RWPE2 (cell line): ENCODE measurements at regions not wholly inside any gene's neighbourhood (a gene's known extent, or its start where the extent isn't known, plus 50 kb on each side); places are given as distances from the start of the nearest gene placed in this dataset.
"Not testable (repeated sequence)": the region's sequence is repeated elsewhere in the genome, so short reads cannot be mapped to it uniquely, and the experiment has no call there.

ENCODE experiments used
- ATAC-seq: fragments of 200-7000 bp; cut with Tn5 transposase; 3 replicates; pipeline ENCODE4 v1.9.1; 2021; ENCODE audit warnings: low read depth
- DNase-seq: peaks from one replicate; pipeline ENCODE4 v3.0.0-alpha.2; 2020; ENCODE audit warnings: low spot score
- H3K27ac ChIP-seq: fragments of 450-650 bp; 2 replicates; pipeline ENCODE4 v1.5.1; 2017; ENCODE audit warnings: mild to moderate bottlenecking; ENCODE audit not compliant: poor library complexity, severe bottlenecking
- H3K27me3 ChIP-seq: fragments of 250-450 bp; sonication (Bioruptor Pico); 2 replicates; pipeline ENCODE4 v1.5.1; 2021; ENCODE audit warnings: mild to moderate bottlenecking, moderate library complexity; ENCODE audit not compliant: insufficient read depth, poor library complexity, severe bottlenecking
- H3K36me3 ChIP-seq: fragments of 250-450 bp; sonication (Bioruptor Pico); 2 replicates; pipeline ENCODE4 v1.5.1; 2020; ENCODE audit warnings: low read depth, mild to moderate bottlenecking, moderate library complexity
- H3K4me1 ChIP-seq: fragments of 250-450 bp; sonication (Bioruptor Pico); 2 replicates; pipeline ENCODE4 v1.5.1; 2021; ENCODE audit warnings: mild to moderate bottlenecking, moderate library complexity; ENCODE audit not compliant: insufficient read depth, poor library complexity, severe bottlenecking
- H3K4me3 ChIP-seq: fragments of 250-450 bp; sonication (Bioruptor Pico); 2 replicates; pipeline ENCODE4 v1.5.1; 2021; ENCODE audit warnings: mild to moderate bottlenecking, moderate library complexity; ENCODE audit not compliant: severe bottlenecking
- H3K9me3 ChIP-seq: fragments of 250-450 bp; sonication (Bioruptor Pico); 2 replicates; pipeline ENCODE4 v1.5.1; 2021; ENCODE audit warnings: mild to moderate bottlenecking, moderate library complexity; ENCODE audit not compliant: severe bottlenecking
- CTCF ChIP-seq: fragments of 450-650 bp; IDR thresholded peaks from one replicate; pipeline ENCODE4 v1.5.1; 2017; ENCODE audit warnings: mild to moderate bottlenecking, moderate library complexity; ENCODE audit not compliant: poor library complexity, severe bottlenecking

GRCh38 chr1:79151006-79151796 lies 144.7 kb upstream of the ADGRL4 start:
- Histone ChIP-seq H3K36me3 (no peaks in the 10 kb centered on the region), H3K4me3 (no peak overlapping the region), H3K4me1 (no peaks in the 10 kb centered on the region), H3K27ac (no peak overlapping the region), H3K27me3 (no peaks in the 10 kb centered on the region), H3K9me3 (no peaks in the 10 kb centered on the region)
- DNase-seq (no peak), ATAC-seq (no peak)
- TF ChIP-seq CTCF: no peak

DNA sequence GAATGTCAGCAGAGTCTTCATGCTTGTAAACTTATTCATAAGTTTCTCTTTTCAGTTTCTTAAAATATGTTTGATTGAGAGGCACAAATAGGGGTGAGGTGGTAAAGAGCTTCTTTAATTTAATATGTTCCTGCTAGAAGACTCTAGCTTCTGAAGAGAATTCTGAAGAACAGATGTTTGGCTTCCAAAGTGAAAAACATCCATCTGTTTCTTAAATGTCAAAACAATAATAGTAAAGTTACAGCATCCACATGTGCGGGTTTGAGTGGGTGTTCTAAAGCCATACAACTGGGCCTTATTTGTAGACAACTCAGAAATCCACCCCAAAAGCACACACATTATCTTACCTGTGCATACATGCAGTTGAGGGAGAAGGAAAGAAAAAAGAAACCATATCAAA lies 144.0 kb upstream of the ADGRL4 start:
- Histone ChIP-seq H3K27me3 (no peaks in the 10 kb centered on the region), H3K9me3 (no peaks in the 10 kb centered on the region), H3K4me1 (no peaks in the 10 kb centered on the region), H3K4me3 (no peak overlapping the region), H3K36me3 (no peaks in the 10 kb centered on the region), H3K27ac (no peak overlapping the region)
- TF ChIP-seq CTCF: no peak
- DNase-seq: no peak
- ATAC-seq: no peak

DNA sequence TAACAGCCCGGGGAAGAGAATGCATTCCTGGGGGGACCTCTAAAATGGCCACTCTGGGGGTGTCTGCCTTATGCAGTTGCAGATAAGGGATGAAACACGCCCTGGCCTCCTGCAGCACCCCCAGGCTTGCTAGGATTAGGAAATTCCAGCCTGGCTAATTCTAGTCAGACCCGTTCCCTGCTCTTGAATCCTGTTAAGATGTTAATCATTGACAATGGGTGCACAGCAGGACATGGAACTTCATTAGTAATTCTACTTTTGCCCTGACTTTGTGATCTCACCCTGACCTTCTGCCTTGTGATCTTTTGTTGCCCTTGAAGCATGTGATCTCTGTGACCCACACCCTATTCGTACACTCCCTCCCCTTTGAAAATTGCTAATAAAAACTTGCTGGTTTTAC lies 131.7 kb upstream of the ADGRL4 start:
- not testable (repeated sequence) for ATAC-seq, H3K4me1 ChIP-seq

DNA sequence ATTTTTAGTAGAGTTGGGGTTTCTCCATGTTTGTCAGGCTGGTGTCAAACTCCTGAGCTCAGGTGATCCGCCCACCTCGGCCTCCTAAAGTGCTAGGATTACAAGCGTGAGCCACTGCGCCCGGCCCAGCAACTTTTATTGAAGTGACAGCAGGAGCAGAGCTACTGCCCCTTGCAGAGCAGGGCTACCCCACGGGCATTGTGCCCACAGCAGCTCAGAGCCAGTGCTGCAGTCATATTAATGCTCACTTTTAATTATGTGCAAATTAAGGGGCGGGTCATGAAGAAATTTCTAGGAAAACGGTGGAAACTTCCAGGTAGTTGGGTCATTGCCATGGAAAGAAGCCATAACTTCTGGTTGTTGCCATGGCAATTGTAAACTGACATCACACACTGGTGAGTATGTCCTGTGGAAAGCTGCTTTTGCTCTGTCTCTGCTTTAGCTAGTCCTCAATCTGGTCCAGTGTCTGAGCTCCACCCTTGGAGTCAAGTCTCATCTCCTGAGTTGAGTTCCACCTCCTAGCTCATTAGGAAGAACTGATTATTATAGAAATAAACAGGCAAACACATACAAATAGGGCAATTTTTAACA lies 127.3 kb upstream of the ADGRL4 start:
- TF ChIP-seq CTCF: no peak

More for the DNA sequence above, 131.7 kb upstream of the ADGRL4 start:
- not testable (repeated sequence) for H3K9me3 ChIP-seq, DNase-seq, H3K27ac ChIP-seq, H3K4me3 ChIP-seq, H3K36me3 ChIP-seq, H3K27me3 ChIP-seq

DNA sequence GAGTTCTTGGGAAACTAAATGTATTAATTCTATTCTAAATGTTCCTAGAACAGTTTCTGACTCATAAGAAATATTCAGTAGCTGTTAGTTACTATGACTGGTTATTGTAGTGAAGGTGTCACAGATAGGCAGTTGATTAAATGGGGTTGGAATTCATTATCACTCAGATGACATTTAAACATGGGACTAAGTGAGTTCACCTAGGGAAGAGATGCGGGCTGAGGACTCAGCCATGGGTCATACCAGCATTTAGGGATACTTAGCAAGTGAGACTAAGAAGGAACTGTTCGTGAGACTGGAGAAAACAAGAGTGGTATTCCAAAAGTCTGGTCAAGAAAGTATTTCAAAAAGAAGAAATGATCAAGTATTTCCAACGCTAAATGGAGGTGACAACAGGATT lies 125.1 kb upstream of the ADGRL4 start:
- ATAC-seq: no peak
- Histone ChIP-seq H3K27me3 (no peaks in the 10 kb centered on the region), H3K36me3 (no peaks in the 10 kb centered on the region), H3K4me3 (no peak overlapping the region), H3K9me3 (no peaks in the 10 kb centered on the region), H3K27ac (no peak overlapping the region), H3K4me1 (peaks cover 3% of the 10 kb centered on the region)
- no peak for DNase-seq
- no peak for TF ChIP-seq CTCF

More for the DNA sequence above, 127.3 kb upstream of the ADGRL4 start:
- Histone ChIP-seq H3K27ac (no peak overlapping the region), H3K9me3 (no peaks in the 10 kb centered on the region), H3K4me3 (no peak overlapping the region), H3K27me3 (no peaks in the 10 kb centered on the region), H3K36me3 (no peaks in the 10 kb centered on the region), H3K4me1 (no peaks in the 10 kb centered on the region)
- no peak for ATAC-seq
- DNase-seq: no peak
